SK-N-SH (cell line): ENCODE measurements at regions not wholly inside any gene's neighbourhood (a gene's known extent, or its start where the extent isn't known, plus 50 kb on each side); places are given as distances from the start of the nearest gene placed in this dataset.

Experiments used
- CTCF ChIA-PET: fragments of 300-600, 350-600 bp; formaldehyde crosslinking; extraction: SDS; loops from one replicate; lab custom pipeline; 2021; lab: Yijun Ruan, JAX
- POLR2A ChIA-PET: fragments of 350-600 bp; sonication (Branson Sonifier 250); formaldehyde crosslinking; extraction: SDS; loops from one replicate; lab custom pipeline; 2020; ENCODE audit warnings: antibody characterized with exemption, inconsistent platforms; lab: Yijun Ruan, JAX
- DNase-seq: peaks from one replicate; pipeline ENCODE4 v3.0.0; 2012
- H2AFZ ChIP-seq: fragments of 200-600 bp; sonication (generic); 2 replicates; pipeline ENCODE4 v1.8.1; 2016; ENCODE audit warnings: antibody characterized with exemption, mild to moderate bottlenecking, low read depth
- H3F3A ChIP-seq: fragments of 200-600 bp; sonication (generic); replicated peaks from 2 replicates; pipeline ENCODE3; 2016; ENCODE audit warnings: antibody characterized with exemption, mild to moderate bottlenecking; ENCODE audit not compliant: insufficient read depth
- H3K27ac ChIP-seq, 2 experiments: fragments of 200-500 bp in 1 of 2; fragments of 200-600 bp in 1 of 2; sonication (Bioruptor generic) in 1 of 2; sonication (generic), shearing (Covaris generic) in 1 of 2; 2 replicates each; pipeline versions ENCODE4 v1.5.1 to v1.6.1; 2014 to 2016; ENCODE audit warnings: low read depth in 2 of 2, inconsistent platforms in 1 of 2, low read length in 1 of 2, mild to moderate bottlenecking in 1 of 2, mixed read lengths in 1 of 2
- H3K27me3 ChIP-seq: fragments of 200-600 bp; sonication (generic), shearing (Covaris generic); 2 replicates; pipeline ENCODE4 v1.6.1; 2016; ENCODE audit warnings: mixed run types; ENCODE audit not compliant: insufficient read depth
- H3K36me3 ChIP-seq, 2 experiments: fragments of 200-500 bp in 1 of 2; fragments of 200-600 bp in 1 of 2; sonication (Bioruptor generic) in 1 of 2; sonication (generic) in 1 of 2; replicated peaks in 1 of 2; 2 replicates each; pipeline versions ENCODE3 to v1.5.1; 2014 to 2016; ENCODE audit warnings: low read length in 1 of 2, mild to moderate bottlenecking in 1 of 2; ENCODE audit not compliant: insufficient read depth in 2 of 2, control insufficient read depth in 1 of 2
- H3K4me1 ChIP-seq, 2 experiments: fragments of 200-500 bp in 1 of 2; fragments of 200-600 bp in 1 of 2; sonication (Bioruptor generic) in 1 of 2; sonication (generic), shearing (Covaris generic) in 1 of 2; 2 replicates each; pipeline versions ENCODE4 v1.5.1 to v1.6.1; 2014 to 2016; ENCODE audit warnings: low read depth in 1 of 2, low read length in 1 of 2, mixed run types in 1 of 2; ENCODE audit not compliant: insufficient read depth in 2 of 2, control insufficient read depth in 1 of 2
- H3K4me2 ChIP-seq: fragments of 200-600 bp; sonication (generic), shearing (Covaris generic); 2 replicates; pipeline ENCODE4 v1.6.1; 2017; ENCODE audit warnings: mixed run types
- H3K4me3 ChIP-seq, 2 experiments: fragments of 200-500 bp in 1 of 2; fragments of 200-600 bp in 1 of 2; sonication (Bioruptor generic) in 1 of 2; sonication (generic), shearing (Covaris generic) in 1 of 2; 2 replicates each; pipeline versions ENCODE4 v1.5.1 to v1.8.1; 2014 to 2016; ENCODE audit warnings: low read depth in 2 of 2, inconsistent platforms in 1 of 2, low read length in 1 of 2, mild to moderate bottlenecking in 1 of 2, mixed read lengths in 1 of 2, moderate library complexity in 1 of 2
- H3K79me2 ChIP-seq: fragments of 200-600 bp; sonication (generic); 2 replicates; pipeline ENCODE4 v1.8.1; 2017; ENCODE audit warnings: mild to moderate bottlenecking; ENCODE audit not compliant: insufficient read depth
- H3K9ac ChIP-seq: fragments of 200-600 bp; sonication (generic); 2 replicates; pipeline ENCODE4 v1.6.1; 2017; ENCODE audit warnings: mixed run types
- H3K9me2 ChIP-seq: fragments of 200-600 bp; sonication (generic); 2 replicates; pipeline ENCODE4 v1.6.1; 2017; ENCODE audit warnings: mixed run types
- H3K9me3 ChIP-seq: fragments of 200-600 bp; sonication (generic); 2 replicates; pipeline ENCODE4 v1.6.1; 2017; ENCODE audit warnings: mixed run types, mild to moderate bottlenecking, moderate library complexity
- H4K20me1 ChIP-seq: fragments of 200-600 bp; sonication (generic); 2 replicates; pipeline ENCODE4 v1.6.1; 2017; ENCODE audit warnings: mild to moderate bottlenecking, mixed run types; ENCODE audit not compliant: insufficient read depth
- EP300 ChIP-seq, 2 experiments: IDR thresholded peaks; 2 replicates each; pipeline versions ENCODE4 v1.4.0 to v1.6.1; 2012; ENCODE audit warnings: borderline replicate concordance in 1 of 2, low read depth in 1 of 2, low read length in 1 of 2
- FOSL2 ChIP-seq: IDR thresholded peaks from 2 replicates; pipeline ENCODE4 v1.4.0; 2012; ENCODE audit warnings: low read depth, mild to moderate bottlenecking, moderate library complexity, borderline replicate concordance
- FOXM1 ChIP-seq: IDR thresholded peaks from 2 replicates; pipeline ENCODE4 v1.4.0; 2012; ENCODE audit warnings: low read depth, mild to moderate bottlenecking
- GATA2 ChIP-seq: sonication (generic); formaldehyde crosslinking; IDR thresholded peaks from 2 replicates; pipeline ENCODE4 v1.5.0; 2020; ENCODE audit warnings: mild to moderate bottlenecking, missing genetic modification reagents
- JUND ChIP-seq: IDR thresholded peaks from 2 replicates; pipeline ENCODE4 v1.4.0; 2012
- MEF2A ChIP-seq: IDR thresholded peaks from 2 replicates; pipeline ENCODE4 v1.4.0; 2012; ENCODE audit warnings: low read depth, borderline replicate concordance
- NRF1 ChIP-seq: IDR thresholded peaks from 2 replicates; pipeline ENCODE4 v1.6.1; 2012; ENCODE audit warnings: low read depth, mild to moderate bottlenecking, low read length
- RAD21 ChIP-seq: IDR thresholded peaks from 2 replicates; pipeline ENCODE4 v1.6.1; 2012; ENCODE audit warnings: mild to moderate bottlenecking, low read length
- SIN3A ChIP-seq: IDR thresholded peaks from 2 replicates; pipeline ENCODE4 v1.6.1; 2012; ENCODE audit warnings: low read depth, mild to moderate bottlenecking, low read length, moderate library complexity, borderline replicate concordance
- SMC3 ChIP-seq: IDR thresholded peaks from 2 replicates; pipeline ENCODE4 v1.6.1; 2012; ENCODE audit warnings: low read depth, low read length, improper control_type of control experiment
- TAF1 ChIP-seq: IDR thresholded peaks from 2 replicates; pipeline ENCODE4 v1.6.1; 2012; ENCODE audit warnings: low read depth, mild to moderate bottlenecking, low read length, moderate library complexity, borderline replicate concordance
- TCF12 ChIP-seq: IDR thresholded peaks from 2 replicates; pipeline ENCODE4 v1.4.0; 2012
- WGBS: methylation state at CpG from one replicate; pipeline ENCODE4 v1.1.6; 2017; ENCODE audit warnings: low lambda C conversion rate; 5-methylcytosine and 5-hydroxymethylcytosine counted together
- TF ChIP-seq, protein P1 (sequence below): fragments of 150-350 bp; IDR thresholded peaks from 2 replicates; pipeline ENCODE4 v1.6.1; 2017; ENCODE audit warnings: antibody characterized with exemption, low read length, low read depth, borderline replicate concordance
- TF ChIP-seq, protein P2 (sequence below): fragments of 150-350 bp; IDR thresholded peaks from 2 replicates; pipeline ENCODE4 v1.6.1; 2016; ENCODE audit warnings: mild to moderate bottlenecking, low read depth, low read length
- TF ChIP-seq, protein P3 (sequence below): IDR thresholded peaks from 2 replicates; pipeline ENCODE4 v1.4.0; 2012; ENCODE audit warnings: low read depth, borderline replicate concordance
- TF ChIP-seq, protein P4 (sequence below): IDR thresholded peaks from 2 replicates; pipeline ENCODE4; 2012
- TF ChIP-seq, protein P5 (sequence below): fragments of 200-600 bp; sonication (generic); IDR thresholded peaks from 2 replicates; pipeline ENCODE4 v1.6.1; 2017; ENCODE audit warnings: antibody characterized with exemption, mild to moderate bottlenecking, moderate library complexity
- TF ChIP-seq, protein P6 (sequence below): IDR thresholded peaks from 2 replicates; pipeline ENCODE4 v1.4.0; 2012; ENCODE audit warnings: low read depth, borderline replicate concordance

DNA sequence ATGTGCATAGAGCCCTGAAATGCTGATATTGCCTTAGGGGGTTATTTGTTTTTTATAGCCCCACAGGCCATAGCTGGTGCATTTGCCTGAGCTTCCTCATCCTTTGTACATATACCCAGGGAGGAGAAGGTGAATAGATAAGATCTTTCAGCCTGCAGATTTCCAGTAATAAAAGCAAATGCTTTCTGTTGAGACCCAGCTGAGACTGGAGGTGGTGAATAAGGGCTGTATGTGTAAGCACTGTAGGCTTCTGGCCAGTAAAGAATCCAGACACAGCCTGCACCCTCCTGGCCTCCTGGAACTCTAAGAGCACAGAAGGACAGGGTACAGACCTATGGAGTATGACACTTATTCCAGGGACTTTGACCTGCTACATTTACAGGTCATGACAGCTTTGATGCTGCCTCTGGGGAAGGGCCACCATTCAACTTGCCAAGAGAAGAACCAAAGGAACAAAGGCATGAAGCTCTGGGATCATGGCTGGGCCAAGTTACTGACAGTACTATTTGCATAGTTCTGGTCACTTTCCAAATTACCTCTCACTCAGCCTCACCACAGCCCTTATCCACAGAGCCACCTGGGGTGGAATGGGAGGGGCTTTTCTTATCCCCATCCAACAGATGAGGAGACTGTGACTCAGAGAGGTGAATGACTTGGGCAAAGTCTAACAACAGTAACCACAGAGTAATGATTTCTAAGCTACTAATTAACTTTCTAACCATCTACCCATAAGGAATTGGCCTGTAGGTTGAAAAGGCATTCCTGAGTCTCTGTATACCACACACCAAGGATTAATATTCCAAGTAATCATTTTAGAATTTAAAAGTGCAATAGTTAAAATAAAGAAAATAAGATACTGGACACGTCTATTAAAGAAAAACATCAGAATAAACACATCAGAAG, 604.5 kb upstream of the KLF4 start:
- Histone ChIP-seq H3K4me1 (no peaks in the 10 kb centered on the region; a peak in 1 of 4 replicates), H3K36me3 (no peaks in the 10 kb centered on the region), H4K20me1 (no peaks in the 10 kb centered on the region), H3K4me3 (no peak overlapping the region), H3K79me2 (no peaks in the 10 kb centered on the region), H3K9me2 (no peaks in the 10 kb centered on the region), H3K9me3 (no peaks in the 10 kb centered on the region), H3F3A (no peaks in the 10 kb centered on the region), H3K27me3 (no peaks in the 10 kb centered on the region), H2AFZ (no peak overlapping the region), H3K9ac (no peak overlapping the region), H3K27ac (no peak overlapping the region), H3K4me2 (no peak overlapping the region)
- POLR2A ChIA-PET = no interaction called here
- WGBS = 8% methylated on average over 1 of the region's 1 CpG
- TF ChIP-seq, protein P1, sequence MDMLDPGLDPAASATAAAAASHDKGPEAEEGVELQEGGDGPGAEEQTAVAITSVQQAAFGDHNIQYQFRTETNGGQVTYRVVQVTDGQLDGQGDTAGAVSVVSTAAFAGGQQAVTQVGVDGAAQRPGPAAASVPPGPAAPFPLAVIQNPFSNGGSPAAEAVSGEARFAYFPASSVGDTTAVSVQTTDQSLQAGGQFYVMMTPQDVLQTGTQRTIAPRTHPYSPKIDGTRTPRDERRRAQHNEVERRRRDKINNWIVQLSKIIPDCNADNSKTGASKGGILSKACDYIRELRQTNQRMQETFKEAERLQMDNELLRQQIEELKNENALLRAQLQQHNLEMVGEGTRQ = no peak
- TF ChIP-seq TAF1 (no peak), RAD21 (no peak), GATA2 (CRISPR knock-in tag) (no peak), SIN3A (no peak), FOXM1 (no peak), MEF2A (no peak), TCF12 (no peak), SMC3 (no peak), FOSL2 (no peak)
- TF ChIP-seq, protein P2, sequence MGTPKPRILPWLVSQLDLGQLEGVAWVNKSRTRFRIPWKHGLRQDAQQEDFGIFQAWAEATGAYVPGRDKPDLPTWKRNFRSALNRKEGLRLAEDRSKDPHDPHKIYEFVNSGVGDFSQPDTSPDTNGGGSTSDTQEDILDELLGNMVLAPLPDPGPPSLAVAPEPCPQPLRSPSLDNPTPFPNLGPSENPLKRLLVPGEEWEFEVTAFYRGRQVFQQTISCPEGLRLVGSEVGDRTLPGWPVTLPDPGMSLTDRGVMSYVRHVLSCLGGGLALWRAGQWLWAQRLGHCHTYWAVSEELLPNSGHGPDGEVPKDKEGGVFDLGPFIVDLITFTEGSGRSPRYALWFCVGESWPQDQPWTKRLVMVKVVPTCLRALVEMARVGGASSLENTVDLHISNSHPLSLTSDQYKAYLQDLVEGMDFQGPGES = no peak
- TF ChIP-seq, protein P3, sequence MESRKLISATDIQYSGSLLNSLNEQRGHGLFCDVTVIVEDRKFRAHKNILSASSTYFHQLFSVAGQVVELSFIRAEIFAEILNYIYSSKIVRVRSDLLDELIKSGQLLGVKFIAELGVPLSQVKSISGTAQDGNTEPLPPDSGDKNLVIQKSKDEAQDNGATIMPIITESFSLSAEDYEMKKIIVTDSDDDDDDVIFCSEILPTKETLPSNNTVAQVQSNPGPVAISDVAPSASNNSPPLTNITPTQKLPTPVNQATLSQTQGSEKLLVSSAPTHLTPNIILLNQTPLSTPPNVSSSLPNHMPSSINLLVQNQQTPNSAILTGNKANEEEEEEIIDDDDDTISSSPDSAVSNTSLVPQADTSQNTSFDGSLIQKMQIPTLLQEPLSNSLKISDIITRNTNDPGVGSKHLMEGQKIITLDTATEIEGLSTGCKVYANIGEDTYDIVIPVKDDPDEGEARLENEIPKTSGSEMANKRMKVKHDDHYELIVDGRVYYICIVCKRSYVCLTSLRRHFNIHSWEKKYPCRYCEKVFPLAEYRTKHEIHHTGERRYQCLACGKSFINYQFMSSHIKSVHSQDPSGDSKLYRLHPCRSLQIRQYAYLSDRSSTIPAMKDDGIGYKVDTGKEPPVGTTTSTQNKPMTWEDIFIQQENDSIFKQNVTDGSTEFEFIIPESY = no peak
- CTCF ChIA-PET = interaction anchor here (2.0 kb wide), 1 partner anchor 9 kb away, joined by 7 read pairs; no protein-coding TSS in a partner anchor
- no peak for DNase-seq

DNA sequence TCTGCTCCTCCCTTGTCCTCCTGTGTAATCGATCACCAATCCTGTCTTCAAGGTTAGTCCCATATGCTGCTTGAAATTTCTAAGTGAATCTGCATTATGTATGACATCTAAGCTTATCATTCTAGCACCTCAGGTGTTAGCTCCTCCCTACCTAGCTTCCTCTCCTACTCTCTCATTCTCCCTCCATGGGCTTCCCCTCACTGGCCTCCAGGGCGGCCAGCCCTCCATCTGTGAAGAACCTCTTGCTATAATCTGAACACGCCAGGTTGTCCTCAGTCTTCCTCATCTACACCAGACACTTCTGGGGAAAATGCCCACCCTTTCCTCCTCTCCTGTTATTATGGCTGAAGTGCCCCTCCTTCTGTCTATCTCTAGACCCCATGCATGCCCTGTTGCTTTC, 599.3 kb upstream of the KLF4 start:
- H3K4me2 ChIP-seq = no peak overlapping the region
- 50% methylated on average over 3 of the region's 3 CpGs for WGBS
- peaks cover 0 to 1% of the 10 kb centered on the region in 2 experiments; a peak in 1 of 4 replicates for H3K4me1 ChIP-seq
- no peaks in the 10 kb centered on the region for H4K20me1 ChIP-seq
- H2AFZ ChIP-seq = no peak overlapping the region
- DNase-seq = no peak
- no peak overlapping the region for H3K4me3 ChIP-seq
- no peaks in the 10 kb centered on the region for H3K9me2 ChIP-seq
- no peak overlapping the region for H3K27ac ChIP-seq
- no peaks in the 10 kb centered on the region for H3K36me3 ChIP-seq
- no peaks in the 10 kb centered on the region for H3F3A ChIP-seq
- POLR2A ChIA-PET = no interaction called here
- CTCF ChIA-PET = no interaction called here
- H3K9me3 ChIP-seq = no peaks in the 10 kb centered on the region
- H3K79me2 ChIP-seq = no peaks in the 10 kb centered on the region
- H3K27me3 ChIP-seq = no peaks in the 10 kb centered on the region; the same call in 1 of the 2 replicates
- H3K9ac ChIP-seq = no peak overlapping the region
- TF ChIP-seq NRF1 (no peak), EP300 (IDR thresholded peaks at IDR 0.05; ENCODE audit: borderline replicate concordance in 1 of 2, low read depth in 1 of 2, low read length in 1 of 2) (no peak), JUND (no peak), FOXM1 (no peak)
- TF ChIP-seq, protein P4, sequence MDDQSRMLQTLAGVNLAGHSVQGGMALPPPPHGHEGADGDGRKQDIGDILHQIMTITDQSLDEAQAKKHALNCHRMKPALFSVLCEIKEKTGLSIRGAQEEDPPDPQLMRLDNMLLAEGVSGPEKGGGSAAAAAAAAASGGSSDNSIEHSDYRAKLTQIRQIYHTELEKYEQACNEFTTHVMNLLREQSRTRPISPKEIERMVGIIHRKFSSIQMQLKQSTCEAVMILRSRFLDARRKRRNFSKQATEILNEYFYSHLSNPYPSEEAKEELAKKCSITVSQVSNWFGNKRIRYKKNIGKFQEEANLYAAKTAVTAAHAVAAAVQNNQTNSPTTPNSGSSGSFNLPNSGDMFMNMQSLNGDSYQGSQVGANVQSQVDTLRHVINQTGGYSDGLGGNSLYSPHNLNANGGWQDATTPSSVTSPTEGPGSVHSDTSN = no peak
- TF ChIP-seq, protein P5, sequence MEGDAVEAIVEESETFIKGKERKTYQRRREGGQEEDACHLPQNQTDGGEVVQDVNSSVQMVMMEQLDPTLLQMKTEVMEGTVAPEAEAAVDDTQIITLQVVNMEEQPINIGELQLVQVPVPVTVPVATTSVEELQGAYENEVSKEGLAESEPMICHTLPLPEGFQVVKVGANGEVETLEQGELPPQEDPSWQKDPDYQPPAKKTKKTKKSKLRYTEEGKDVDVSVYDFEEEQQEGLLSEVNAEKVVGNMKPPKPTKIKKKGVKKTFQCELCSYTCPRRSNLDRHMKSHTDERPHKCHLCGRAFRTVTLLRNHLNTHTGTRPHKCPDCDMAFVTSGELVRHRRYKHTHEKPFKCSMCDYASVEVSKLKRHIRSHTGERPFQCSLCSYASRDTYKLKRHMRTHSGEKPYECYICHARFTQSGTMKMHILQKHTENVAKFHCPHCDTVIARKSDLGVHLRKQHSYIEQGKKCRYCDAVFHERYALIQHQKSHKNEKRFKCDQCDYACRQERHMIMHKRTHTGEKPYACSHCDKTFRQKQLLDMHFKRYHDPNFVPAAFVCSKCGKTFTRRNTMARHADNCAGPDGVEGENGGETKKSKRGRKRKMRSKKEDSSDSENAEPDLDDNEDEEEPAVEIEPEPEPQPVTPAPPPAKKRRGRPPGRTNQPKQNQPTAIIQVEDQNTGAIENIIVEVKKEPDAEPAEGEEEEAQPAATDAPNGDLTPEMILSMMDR = no peak
- TF ChIP-seq, protein P6, sequence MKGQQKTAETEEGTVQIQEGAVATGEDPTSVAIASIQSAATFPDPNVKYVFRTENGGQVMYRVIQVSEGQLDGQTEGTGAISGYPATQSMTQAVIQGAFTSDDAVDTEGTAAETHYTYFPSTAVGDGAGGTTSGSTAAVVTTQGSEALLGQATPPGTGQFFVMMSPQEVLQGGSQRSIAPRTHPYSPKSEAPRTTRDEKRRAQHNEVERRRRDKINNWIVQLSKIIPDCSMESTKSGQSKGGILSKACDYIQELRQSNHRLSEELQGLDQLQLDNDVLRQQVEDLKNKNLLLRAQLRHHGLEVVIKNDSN = no peak
